Breast epithelium (tissue), 3 donors: ENCODE measurements at regions not wholly inside any gene's neighbourhood (a gene's known extent, or its start where the extent isn't known, plus 50 kb on each side); places are given as distances from the start of the nearest gene placed in this dataset.

Source experiments
- CTCF ChIP-seq, 3 donors: fragments of 450-650 bp; IDR thresholded peaks; one replicate each; pipeline ENCODE4 v1.5.1; 2016 to 2017; ENCODE audit warnings: antibody characterized with exemption in 3 of 3, mild to moderate bottlenecking in 3 of 3, moderate library complexity in 3 of 3
- POLR2A ChIP-seq: fragments of 450-650 bp; IDR thresholded peaks from one replicate; pipeline ENCODE4 v1.6.1; 2016; ENCODE audit warnings: antibody characterized with exemption, mild to moderate bottlenecking, moderate library complexity

- TF ChIP-seq CTCF (IDR thresholded peaks at IDR 0.05), result no peak
- no peak for TF ChIP-seq POLR2A
Measured at GRCh38 chr10:120776442-120776841, 74.7 kb upstream of the WDR11 start.
